Stomach (tissue), 4 donors: ENCODE measurements at regions not wholly inside any gene's neighbourhood (a gene's known extent, or its start where the extent isn't known, plus 50 kb on each side); places are given as distances from the start of the nearest gene placed in this dataset.

Experiments used
- CTCF ChIP-seq, 7 experiments: fragments of 450-650 bp in 4 of 7; fragments of 200-600 bp in 3 of 7; sonication (generic) in 3 of 7; IDR thresholded peaks; one replicate each; pipeline ENCODE4 v1.5.1; 2016 to 2019; ENCODE audit warnings: antibody characterized with exemption in 7 of 7, control low read depth in 2 of 7, mild to moderate bottlenecking in 1 of 7
- EP300 ChIP-seq: sonication (generic); formaldehyde crosslinking; IDR thresholded peaks from one replicate; pipeline ENCODE4 v1.6.1; 2017; ENCODE audit warnings: antibody characterized with exemption
- POLR2A ChIP-seq, 4 donors: fragments of 450-650 bp; IDR thresholded peaks; one replicate each; pipeline ENCODE4 v1.6.1; 2016; ENCODE audit warnings: antibody characterized with exemption in 4 of 4, control low read depth in 2 of 4, mild to moderate bottlenecking in 1 of 4, moderate library complexity in 1 of 4
- POLR2AphosphoS5 ChIP-seq, 3 donors: sonication (generic); formaldehyde crosslinking; IDR thresholded peaks; one replicate each; pipeline ENCODE4 v1.6.1; 2016; ENCODE audit warnings: antibody characterized with exemption in 3 of 3

GRCh38 chr9:15069106-15069505 lies 158.9 kb upstream of the FREM1 start:
- TF ChIP-seq CTCF (IDR thresholded peaks at IDR 0.05) (no peak), EP300 (no peak), POLR2A (IDR thresholded peaks at IDR 0.05) (no peak), POLR2AphosphoS5 (IDR thresholded peaks at IDR 0.05) (no peak)
